IMR-90 (cell line): ENCODE measurements at regions not wholly inside any gene's neighbourhood (a gene's known extent, or its start where the extent isn't known, plus 50 kb on each side); places are given as distances from the start of the nearest gene placed in this dataset.

ENCODE experiments used
- ATAC-seq: fragments of 200-7000 bp; cut with Tn5 transposase; 2 replicates; pipeline ENCODE4 v1.9.1; 2020; ENCODE audit warnings: low read depth, mild to moderate bottlenecking, moderate library complexity
- BruUV-seq: library from RNA; stranded (reverse); fragments of 400-500 nt; replicated peaks from 2 replicates; lab custom pipeline; 2021; lab: Mats Ljungman, UMichigan
- CTCF ChIA-PET: fragments of 300-600 bp; formaldehyde crosslinking; extraction: SDS; loops from one replicate; lab custom pipeline; 2021; ENCODE audit warnings: antibody characterized with exemption; lab: Yijun Ruan, JAX
- POLR2A ChIA-PET: fragments of 300-600 bp; sonication (Branson Sonifier 250); formaldehyde crosslinking; loops from one replicate; lab custom pipeline; 2022; ENCODE audit warnings: antibody characterized with exemption; ENCODE audit not compliant: unreplicated experiment; lab: Charles Lee
- DNase-seq: peaks from one replicate; pipeline ENCODE4 v3.0.0; 2013
- H2AFZ ChIP-seq: replicated peaks from 2 replicates; pipeline ENCODE3; 2013; ENCODE audit warnings: low read length, mild to moderate bottlenecking; ENCODE audit not compliant: poor library complexity
- H2AK5ac ChIP-seq: 2 replicates; pipeline ENCODE4 v1.6.1; 2013; ENCODE audit warnings: low read depth, low read length, inconsistent platforms
- H2AK9ac ChIP-seq: replicated peaks from 2 replicates; pipeline ENCODE3; 2013; ENCODE audit warnings: mild to moderate bottlenecking, low read depth, low read length, moderate library complexity; ENCODE audit not compliant: poor library complexity
- H2BK120ac ChIP-seq: 2 replicates; pipeline ENCODE4 v1.6.1; 2013; ENCODE audit warnings: low read depth, low read length, inconsistent platforms
- H2BK15ac ChIP-seq: 3 replicates; pipeline ENCODE4 v1.6.1; 2013; ENCODE audit warnings: low read depth, low read length, inconsistent platforms
- H2BK20ac ChIP-seq: 2 replicates; pipeline ENCODE4 v1.6.1; 2013; ENCODE audit warnings: low read depth, mild to moderate bottlenecking, inconsistent platforms, low read length, moderate library complexity
- H2BK5ac ChIP-seq: 2 replicates; pipeline ENCODE4 v1.6.1; 2013; ENCODE audit warnings: mild to moderate bottlenecking, low read depth, low read length, inconsistent platforms; ENCODE audit not compliant: poor library complexity, severe bottlenecking
- H3K14ac ChIP-seq: replicated peaks from 2 replicates; pipeline ENCODE4 v1.6.1; 2013; ENCODE audit warnings: low read depth, low read length, inconsistent platforms
- H3K18ac ChIP-seq: 2 replicates; pipeline ENCODE4 v1.6.1; 2013; ENCODE audit warnings: low read depth, low read length, control low read depth
- H3K23ac ChIP-seq: 2 replicates; pipeline ENCODE4 v1.6.1; 2013; ENCODE audit warnings: low read depth, low read length, inconsistent platforms
- H3K27ac ChIP-seq: 2 replicates; pipeline ENCODE4 v1.5.1; 2013; ENCODE audit warnings: mild to moderate bottlenecking, control low read depth, low read length; ENCODE audit not compliant: insufficient read depth
- H3K27me3 ChIP-seq: 2 replicates; pipeline ENCODE4 v1.6.1; 2013; ENCODE audit warnings: low read length; ENCODE audit not compliant: control insufficient read depth, insufficient read depth
- H3K36me3 ChIP-seq: 2 replicates; pipeline ENCODE4 v1.6.1; 2013; ENCODE audit warnings: low read length, mixed read lengths; ENCODE audit not compliant: control insufficient read depth, insufficient read depth
- H3K4ac ChIP-seq: 2 replicates; pipeline ENCODE4 v1.6.1; 2013; ENCODE audit warnings: low read depth, low read length, inconsistent platforms
- H3K4me1 ChIP-seq: 2 replicates; pipeline ENCODE4 v1.6.1; 2013; ENCODE audit warnings: low read length, mixed read lengths; ENCODE audit not compliant: control insufficient read depth, insufficient read depth
- H3K4me2 ChIP-seq: 2 replicates; pipeline ENCODE4 v1.6.1; 2013; ENCODE audit warnings: low read depth, mild to moderate bottlenecking, control low read depth, low read length, moderate library complexity
- H3K4me3 ChIP-seq: 2 replicates; pipeline ENCODE4 v1.5.1; 2013; ENCODE audit warnings: low read depth, mild to moderate bottlenecking, control low read depth, low read length, moderate library complexity; ENCODE audit not compliant: insufficient read depth
- H3K56ac ChIP-seq: 2 replicates; pipeline ENCODE4 v1.6.1; 2013; ENCODE audit warnings: low read length, inconsistent platforms; ENCODE audit not compliant: insufficient read depth; ENCODE audit errors: extremely low read depth
- H3K79me1 ChIP-seq, 2 experiments: 2 replicates each; pipeline ENCODE4 v1.6.1; 2013; ENCODE audit warnings: low read length in 2 of 2, inconsistent platforms in 1 of 2, low read depth in 1 of 2
- H3K9ac ChIP-seq: 2 replicates; pipeline ENCODE4 v1.6.1; 2013; ENCODE audit warnings: low read depth, low read length, control low read depth
- H3K9me1 ChIP-seq: 2 replicates; pipeline ENCODE4 v1.6.1; 2013; ENCODE audit warnings: low read length, inconsistent platforms; ENCODE audit not compliant: insufficient read depth
- H3K9me3 ChIP-seq: 2 replicates; pipeline ENCODE4 v1.6.1; 2013; ENCODE audit warnings: low read length; ENCODE audit not compliant: control insufficient read depth, insufficient read depth
- H4K20me1 ChIP-seq: 2 replicates; pipeline ENCODE4 v1.6.1; 2013; ENCODE audit warnings: low read length, inconsistent platforms; ENCODE audit not compliant: insufficient read depth
- H4K5ac ChIP-seq: 2 replicates; pipeline ENCODE4 v1.6.1; 2013; ENCODE audit warnings: mild to moderate bottlenecking, low read depth, low read length, control low read depth
- H4K8ac ChIP-seq, 2 experiments: 2 replicates each; pipeline ENCODE4 v1.6.1; 2013; ENCODE audit warnings: low read depth in 2 of 2, low read length in 2 of 2, control low read depth in 1 of 2, inconsistent platforms in 1 of 2
- H4K91ac ChIP-seq: 2 replicates; pipeline ENCODE4 v1.6.1; 2013; ENCODE audit warnings: low read depth, low read length, inconsistent platforms; ENCODE audit not compliant: insufficient read depth
- MAZ ChIP-seq: IDR thresholded peaks from 2 replicates; pipeline ENCODE4 v1.6.1; 2012; ENCODE audit warnings: low read depth, mild to moderate bottlenecking, low read length, improper control_type of control experiment, moderate library complexity, borderline replicate concordance
- NFE2L2 ChIP-seq: fragments of 150-350 bp; IDR thresholded peaks from 2 replicates; pipeline ENCODE4 v1.6.1; 2016; ENCODE audit warnings: low read depth, mild to moderate bottlenecking, low read length
- POLR2A ChIP-seq: IDR thresholded peaks from 2 replicates; pipeline ENCODE4 v1.6.1; 2012; ENCODE audit warnings: mild to moderate bottlenecking, low read depth, low read length
- RAD21 ChIP-seq: IDR thresholded peaks from 2 replicates; pipeline ENCODE4 v1.6.1; 2012; ENCODE audit warnings: low read length, improper control_type of control experiment
- SMC3 ChIP-seq: fragments of 150-350 bp; IDR thresholded peaks from 2 replicates; pipeline ENCODE4 v1.6.1; 2016; ENCODE audit warnings: low read depth, mild to moderate bottlenecking, antibody characterized with exemption, low read length, moderate library complexity
- WGBS, 2 experiments: methylation state at CpG; one replicate each; pipeline versions ENCODE4 v1.1.5 to v1.1.7; 2013; ENCODE audit warnings: missing lambda C conversion rate in 2 of 2; ENCODE audit not compliant: insufficient read length in 1 of 2; ENCODE audit errors: extremely low coverage in 2 of 2; 5-methylcytosine and 5-hydroxymethylcytosine counted together
- dilution Hi-C: fragments of 300-500 bp; cut with HindIII; formaldehyde crosslinking; loops from one replicate; pipeline ENCODE4 v1.14.3; 2018; ENCODE audit warnings: low sequenced_read_pairs; ENCODE audit not compliant: unreplicated experiment
- in situ Hi-C: fragments of 300-500 bp; cut with MboI; formaldehyde crosslinking; loops from 3 replicates; pipeline ENCODE4 v1.14.3; 2019; ENCODE audit warnings: low sequenced_read_pairs, inconsistent platforms, mixed read lengths
- intact Hi-C: fragments of 100-400 bp; cut with micrococcal nuclease; formaldehyde crosslinking; loops from 2 replicates; pipeline ENCODE4 v1.10.0; 2022
- TF ChIP-seq, protein P1 (sequence below): conservative IDR thresholded peaks from 2 replicates; pipeline ENCODE4 v1.5.1; 2012; ENCODE audit warnings: mild to moderate bottlenecking, low read depth, low read length, improper control_type of control experiment
- TF ChIP-seq, protein P2 (sequence below): fragments of 150-350 bp; IDR thresholded peaks from 2 replicates; pipeline ENCODE4 v1.6.1; 2017; ENCODE audit warnings: mild to moderate bottlenecking, antibody characterized with exemption, low read length, low read depth
- TF ChIP-seq, protein P3 (sequence below): fragments of 150-350 bp; IDR thresholded peaks from 2 replicates; pipeline ENCODE4 v1.6.1; 2016; ENCODE audit warnings: low read depth, mild to moderate bottlenecking, low read length, moderate library complexity, borderline replicate concordance

DNA sequence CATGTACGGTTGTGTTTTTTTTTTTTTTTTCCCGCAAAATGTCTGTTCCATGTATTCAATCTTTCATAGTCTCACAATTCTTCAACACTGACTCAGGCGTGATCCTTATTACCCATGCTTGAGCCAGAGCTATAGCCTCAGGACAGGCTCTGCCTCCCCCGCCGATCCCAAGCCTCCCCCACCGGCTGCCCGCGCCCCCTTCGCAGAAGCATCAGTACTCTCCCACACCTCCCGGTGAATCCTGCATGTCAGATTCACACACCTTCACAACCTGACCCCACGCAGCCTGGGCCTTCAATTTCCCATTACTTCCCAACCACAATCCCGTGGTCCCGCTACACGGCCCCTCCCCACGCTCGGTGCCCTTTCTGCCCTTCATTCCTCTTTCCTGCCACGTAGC lies 401.5 kb upstream of the JARID2 start:
- dilution Hi-C loops (no loop called here), in situ Hi-C loops (loop anchor here (25.0 kb wide), 1 partner anchor 632 kb away; no protein-coding TSS in a partner anchor), intact Hi-C loops (loop anchor here (5.0 to 10.0 kb wide), 2 partner anchors 97 to 600 kb away; no protein-coding TSS in a partner anchor)
- no peak overlapping the region for H4K5ac ChIP-seq
- CTCF ChIA-PET, result no interaction called here
- peak overlapping the region; percentile 83; the same call in 1 of the 3 replicates for H2BK15ac ChIP-seq
- H2BK5ac ChIP-seq, result peak overlapping the region; percentile 5
- peak overlapping the region in 1 of 2 experiments; percentile 55; a peak in 1 of 4 replicates for H4K8ac ChIP-seq
- H3K4me2 ChIP-seq, result no peak overlapping the region
- H2AK9ac ChIP-seq, result no peak overlapping the region
- no peak overlapping the region; the same call in 1 of the 2 replicates for H3K18ac ChIP-seq
- H4K91ac ChIP-seq, result no peak overlapping the region
- H3K4me1 ChIP-seq, result peaks cover 7% of the 10 kb centered on the region
- TF ChIP-seq NFE2L2 (no peak), POLR2A (no peak), SMC3 (no peak), RAD21 (no peak), MAZ (no peak)
- TF ChIP-seq, protein P1, sequence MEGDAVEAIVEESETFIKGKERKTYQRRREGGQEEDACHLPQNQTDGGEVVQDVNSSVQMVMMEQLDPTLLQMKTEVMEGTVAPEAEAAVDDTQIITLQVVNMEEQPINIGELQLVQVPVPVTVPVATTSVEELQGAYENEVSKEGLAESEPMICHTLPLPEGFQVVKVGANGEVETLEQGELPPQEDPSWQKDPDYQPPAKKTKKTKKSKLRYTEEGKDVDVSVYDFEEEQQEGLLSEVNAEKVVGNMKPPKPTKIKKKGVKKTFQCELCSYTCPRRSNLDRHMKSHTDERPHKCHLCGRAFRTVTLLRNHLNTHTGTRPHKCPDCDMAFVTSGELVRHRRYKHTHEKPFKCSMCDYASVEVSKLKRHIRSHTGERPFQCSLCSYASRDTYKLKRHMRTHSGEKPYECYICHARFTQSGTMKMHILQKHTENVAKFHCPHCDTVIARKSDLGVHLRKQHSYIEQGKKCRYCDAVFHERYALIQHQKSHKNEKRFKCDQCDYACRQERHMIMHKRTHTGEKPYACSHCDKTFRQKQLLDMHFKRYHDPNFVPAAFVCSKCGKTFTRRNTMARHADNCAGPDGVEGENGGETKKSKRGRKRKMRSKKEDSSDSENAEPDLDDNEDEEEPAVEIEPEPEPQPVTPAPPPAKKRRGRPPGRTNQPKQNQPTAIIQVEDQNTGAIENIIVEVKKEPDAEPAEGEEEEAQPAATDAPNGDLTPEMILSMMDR, result no peak
- TF ChIP-seq, protein P2, sequence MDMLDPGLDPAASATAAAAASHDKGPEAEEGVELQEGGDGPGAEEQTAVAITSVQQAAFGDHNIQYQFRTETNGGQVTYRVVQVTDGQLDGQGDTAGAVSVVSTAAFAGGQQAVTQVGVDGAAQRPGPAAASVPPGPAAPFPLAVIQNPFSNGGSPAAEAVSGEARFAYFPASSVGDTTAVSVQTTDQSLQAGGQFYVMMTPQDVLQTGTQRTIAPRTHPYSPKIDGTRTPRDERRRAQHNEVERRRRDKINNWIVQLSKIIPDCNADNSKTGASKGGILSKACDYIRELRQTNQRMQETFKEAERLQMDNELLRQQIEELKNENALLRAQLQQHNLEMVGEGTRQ, result no peak
- TF ChIP-seq, protein P3, sequence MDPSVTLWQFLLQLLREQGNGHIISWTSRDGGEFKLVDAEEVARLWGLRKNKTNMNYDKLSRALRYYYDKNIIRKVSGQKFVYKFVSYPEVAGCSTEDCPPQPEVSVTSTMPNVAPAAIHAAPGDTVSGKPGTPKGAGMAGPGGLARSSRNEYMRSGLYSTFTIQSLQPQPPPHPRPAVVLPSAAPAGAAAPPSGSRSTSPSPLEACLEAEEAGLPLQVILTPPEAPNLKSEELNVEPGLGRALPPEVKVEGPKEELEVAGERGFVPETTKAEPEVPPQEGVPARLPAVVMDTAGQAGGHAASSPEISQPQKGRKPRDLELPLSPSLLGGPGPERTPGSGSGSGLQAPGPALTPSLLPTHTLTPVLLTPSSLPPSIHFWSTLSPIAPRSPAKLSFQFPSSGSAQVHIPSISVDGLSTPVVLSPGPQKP, result no peak
- H3K27me3 ChIP-seq, result no peaks in the 10 kb centered on the region
- no peak overlapping the region for H3K56ac ChIP-seq
- H3K4ac ChIP-seq, result no peak overlapping the region
- H3K36me3 ChIP-seq, result no peaks in the 10 kb centered on the region
- H3K4me3 ChIP-seq, result no peak overlapping the region
- peaks cover 9% of the 10 kb centered on the region for H3K9me1 ChIP-seq
- H3K14ac ChIP-seq, result no peak overlapping the region
- H2BK120ac ChIP-seq, result peak overlapping the region; percentile 35; the same call in 1 of the 2 replicates
- H2AK5ac ChIP-seq, result peak overlapping the region; percentile 27
- no peak overlapping the region; the same call in 1 of the 2 replicates for H2BK20ac ChIP-seq
- BruUV-seq, result no TSS peak
- no peak overlapping the region for H3K27ac ChIP-seq
- H3K9me3 ChIP-seq, result no peaks in the 10 kb centered on the region
- no peaks in the 10 kb centered on the region for H3K79me1 ChIP-seq
- no peak overlapping the region for H2AFZ ChIP-seq
- POLR2A ChIA-PET, result no interaction called here
- no peak overlapping the region for H3K23ac ChIP-seq
- no peak overlapping the region for H3K9ac ChIP-seq
- ATAC-seq, result no peak
- 95% methylated on average over 10 of the region's 17 CpGs; no CpG with 5 or more reads in 1 of the 2 experiments for WGBS, 2 experiments
- no peak for DNase-seq
- H4K20me1 ChIP-seq, result no peaks in the 10 kb centered on the region
